ENCODE measurements at regions not wholly inside any gene's neighbourhood (a gene's known extent, or its start where the extent isn't known, plus 50 kb on each side); places are given as distances from the start of the nearest gene placed in this dataset.
"Not testable (repeated sequence)": the region's sequence is repeated elsewhere in the genome, so short reads cannot be mapped to it uniquely, and the experiment has no call there.

DNA sequence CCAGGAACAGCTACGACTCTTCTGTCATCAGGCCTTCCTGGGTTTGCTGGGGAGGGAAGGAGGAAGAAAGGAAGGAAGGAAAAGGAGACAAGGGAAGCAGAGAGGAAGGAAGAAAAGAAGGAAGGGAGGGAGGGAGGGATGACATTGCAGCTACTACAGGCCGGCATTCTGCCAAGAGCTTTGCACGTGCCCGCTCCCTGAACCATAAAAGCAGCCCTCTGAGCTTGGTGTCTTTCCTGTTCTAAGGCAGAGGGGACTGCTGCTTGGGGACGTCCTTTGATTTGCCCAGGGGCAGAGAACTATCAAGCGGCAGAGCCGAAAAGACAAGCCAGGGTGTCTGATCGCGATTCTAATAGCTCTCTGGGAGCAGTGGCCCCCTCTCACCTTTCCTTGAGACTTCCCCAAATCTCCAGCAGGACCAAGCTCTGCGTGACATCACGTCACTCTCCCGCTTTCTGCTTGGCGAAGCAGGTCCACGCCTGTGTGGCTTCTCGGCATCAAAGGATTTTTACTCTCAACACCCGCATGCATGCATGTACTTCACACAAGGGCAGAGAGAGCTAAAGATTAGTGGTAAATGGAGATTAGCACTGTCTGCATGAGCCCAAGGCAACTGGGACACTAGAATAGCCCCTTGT lies 167.8 kb upstream of the AUTS2 start:
- no peak overlapping the region for H3K4me3 ChIP-seq (ENCODE audit: low read depth, low read length, poor library complexity, severe bottlenecking)
- BruUV-seq (replicated peaks) = no TSS peak
- H3K4me1 ChIP-seq (ENCODE audit: insufficient read depth, low read length, poor library complexity, severe bottlenecking) = peaks cover 17% of the 10 kb centered on the region
- no peak for TF ChIP-seq EZH2 (IDR thresholded peaks at IDR 0.05; ENCODE audit: borderline replicate concordance, low read depth, low read length, poor library complexity, severe bottlenecking)
- TF ChIP-seq, protein P1, sequence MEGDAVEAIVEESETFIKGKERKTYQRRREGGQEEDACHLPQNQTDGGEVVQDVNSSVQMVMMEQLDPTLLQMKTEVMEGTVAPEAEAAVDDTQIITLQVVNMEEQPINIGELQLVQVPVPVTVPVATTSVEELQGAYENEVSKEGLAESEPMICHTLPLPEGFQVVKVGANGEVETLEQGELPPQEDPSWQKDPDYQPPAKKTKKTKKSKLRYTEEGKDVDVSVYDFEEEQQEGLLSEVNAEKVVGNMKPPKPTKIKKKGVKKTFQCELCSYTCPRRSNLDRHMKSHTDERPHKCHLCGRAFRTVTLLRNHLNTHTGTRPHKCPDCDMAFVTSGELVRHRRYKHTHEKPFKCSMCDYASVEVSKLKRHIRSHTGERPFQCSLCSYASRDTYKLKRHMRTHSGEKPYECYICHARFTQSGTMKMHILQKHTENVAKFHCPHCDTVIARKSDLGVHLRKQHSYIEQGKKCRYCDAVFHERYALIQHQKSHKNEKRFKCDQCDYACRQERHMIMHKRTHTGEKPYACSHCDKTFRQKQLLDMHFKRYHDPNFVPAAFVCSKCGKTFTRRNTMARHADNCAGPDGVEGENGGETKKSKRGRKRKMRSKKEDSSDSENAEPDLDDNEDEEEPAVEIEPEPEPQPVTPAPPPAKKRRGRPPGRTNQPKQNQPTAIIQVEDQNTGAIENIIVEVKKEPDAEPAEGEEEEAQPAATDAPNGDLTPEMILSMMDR (conservative IDR thresholded peaks at IDR 0.05; ENCODE audit: low read depth, low read length) = no peak
- ChIA-PET POLR2A (ENCODE audit: low non-redundant PET) (no interaction called here), CTCF (interaction anchor here (0.6 kb wide), 1 partner anchor 1368 kb away, joined by 5 read pairs; no protein-coding TSS in a partner anchor)
- H3K36me3 ChIP-seq (ENCODE audit: insufficient read depth, low read length, poor library complexity, severe bottlenecking) = no peaks in the 10 kb centered on the region
- peak; percentile 73 for DNase-seq (ENCODE audit: low spot score)
- no peaks in the 10 kb centered on the region for H3K27me3 ChIP-seq (replicated peaks; ENCODE audit: insufficient read depth, low read depth, low read length, poor library complexity)
- H3K27ac ChIP-seq (ENCODE audit: low read depth, low read length, poor library complexity, severe bottlenecking) = peak overlapping the region; percentile 69
- no peaks in the 10 kb centered on the region for H3K9me3 ChIP-seq (ENCODE audit: low read depth, low read length, poor library complexity, severe bottlenecking)
- intact Hi-C loops (cut with micrococcal nuclease; ENCODE audit: unreplicated experiment) = no loop called here

- H3K27ac ChIP-seq (ENCODE audit: low read depth, low read length, poor library complexity, severe bottlenecking) = no peak overlapping the region
- no peaks in the 10 kb centered on the region for H3K9me3 ChIP-seq (ENCODE audit: low read depth, low read length, poor library complexity, severe bottlenecking)
- H3K36me3 ChIP-seq (ENCODE audit: insufficient read depth, low read length, poor library complexity, severe bottlenecking) = no peaks in the 10 kb centered on the region
- ChIA-PET POLR2A (ENCODE audit: low non-redundant PET) (no interaction called here), CTCF (no interaction called here)
- TF ChIP-seq EZH2 (IDR thresholded peaks at IDR 0.05; ENCODE audit: borderline replicate concordance, low read depth, low read length, poor library complexity, severe bottlenecking) = no peak
- TF ChIP-seq, protein P1 (conservative IDR thresholded peaks at IDR 0.05; ENCODE audit: low read depth, low read length) = no peak
- no peak overlapping the region for H3K4me3 ChIP-seq (ENCODE audit: low read depth, low read length, poor library complexity, severe bottlenecking)
- intact Hi-C loops (cut with micrococcal nuclease; ENCODE audit: unreplicated experiment) = no loop called here
- peaks cover 17% of the 10 kb centered on the region for H3K4me1 ChIP-seq (ENCODE audit: insufficient read depth, low read length, poor library complexity, severe bottlenecking)
- DNase-seq (ENCODE audit: low spot score) = no peak
- H3K27me3 ChIP-seq (replicated peaks; ENCODE audit: insufficient read depth, low read depth, low read length, poor library complexity) = no peaks in the 10 kb centered on the region
- no TSS peak for BruUV-seq (replicated peaks)
These were observed 166.6 kb upstream of the AUTS2 start for GRCh38 chr7:69431626-69432025.

DNA sequence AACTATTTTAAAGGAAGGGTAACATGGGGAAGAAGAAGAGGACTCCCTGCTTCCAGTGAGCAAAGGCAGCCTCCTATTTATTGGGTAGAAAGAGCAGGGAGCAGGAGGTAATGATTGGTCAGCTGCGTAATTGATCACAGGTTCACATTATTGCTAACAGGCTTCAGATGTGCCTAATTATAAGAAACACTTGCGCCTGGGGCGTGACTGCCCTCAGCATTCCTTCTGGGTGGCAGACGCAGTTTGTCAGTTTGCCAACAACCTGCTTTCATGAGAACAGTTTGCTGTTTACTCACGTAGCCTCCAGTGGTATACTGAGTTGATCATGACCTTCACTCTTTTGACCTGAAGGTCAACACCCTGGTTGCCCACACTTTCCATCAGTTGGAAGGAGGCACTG lies 166.0 kb upstream of the AUTS2 start:
- H3K27ac ChIP-seq (ENCODE audit: low read depth, low read length, poor library complexity, severe bottlenecking); BruUV-seq (replicated peaks); POLR2A ChIA-PET (ENCODE audit: low non-redundant PET): not testable (repeated sequence)

GRCh38 chr7:69433081-69433480 lies 165.2 kb upstream of the AUTS2 start:
- POLR2A ChIA-PET (ENCODE audit: low non-redundant PET) = no interaction called here
- Histone ChIP-seq H3K27me3 (replicated peaks; ENCODE audit: insufficient read depth, low read depth, low read length, poor library complexity) (no peaks in the 10 kb centered on the region), H3K4me3 (ENCODE audit: low read depth, low read length, poor library complexity, severe bottlenecking) (no peak overlapping the region), H3K27ac (ENCODE audit: low read depth, low read length, poor library complexity, severe bottlenecking) (no peak overlapping the region), H3K4me1 (ENCODE audit: insufficient read depth, low read length, poor library complexity, severe bottlenecking) (peaks cover 17% of the 10 kb centered on the region), H3K36me3 (ENCODE audit: insufficient read depth, low read length, poor library complexity, severe bottlenecking) (no peaks in the 10 kb centered on the region), H3K9me3 (ENCODE audit: low read depth, low read length, poor library complexity, severe bottlenecking) (no peaks in the 10 kb centered on the region)
- TF ChIP-seq, protein P1 (conservative IDR thresholded peaks at IDR 0.05; ENCODE audit: low read depth, low read length) = no peak
- no peak for TF ChIP-seq EZH2 (IDR thresholded peaks at IDR 0.05; ENCODE audit: borderline replicate concordance, low read depth, low read length, poor library complexity, severe bottlenecking)
- intact Hi-C loops (cut with micrococcal nuclease; ENCODE audit: unreplicated experiment) = no loop called here
- BruUV-seq (replicated peaks) = no TSS peak
- CTCF ChIA-PET = no interaction called here
- no peak for DNase-seq (ENCODE audit: low spot score)

More for the DNA sequence above, 166.0 kb upstream of the AUTS2 start:
- intact Hi-C loops (cut with micrococcal nuclease; ENCODE audit: unreplicated experiment); CTCF ChIA-PET; H3K9me3 ChIP-seq (ENCODE audit: low read depth, low read length, poor library complexity, severe bottlenecking); H3K4me3 ChIP-seq (ENCODE audit: low read depth, low read length, poor library complexity, severe bottlenecking); H3K27me3 ChIP-seq (replicated peaks; ENCODE audit: insufficient read depth, low read depth, low read length, poor library complexity); H3K36me3 ChIP-seq (ENCODE audit: insufficient read depth, low read length, poor library complexity, severe bottlenecking); DNase-seq (ENCODE audit: low spot score): not testable (repeated sequence)
- H3K4me1 ChIP-seq (ENCODE audit: insufficient read depth, low read length, poor library complexity, severe bottlenecking) = peaks cover 17% of the 10 kb centered on the region

Data from A673 (cell line).